ENCODE measurements at regions not wholly inside any gene's neighbourhood (a gene's known extent, or its start where the extent isn't known, plus 50 kb on each side); places are given as distances from the start of the nearest gene placed in this dataset.
"Not testable (repeated sequence)": the region's sequence is repeated elsewhere in the genome, so short reads cannot be mapped to it uniquely, and the experiment has no call there.

DNA sequence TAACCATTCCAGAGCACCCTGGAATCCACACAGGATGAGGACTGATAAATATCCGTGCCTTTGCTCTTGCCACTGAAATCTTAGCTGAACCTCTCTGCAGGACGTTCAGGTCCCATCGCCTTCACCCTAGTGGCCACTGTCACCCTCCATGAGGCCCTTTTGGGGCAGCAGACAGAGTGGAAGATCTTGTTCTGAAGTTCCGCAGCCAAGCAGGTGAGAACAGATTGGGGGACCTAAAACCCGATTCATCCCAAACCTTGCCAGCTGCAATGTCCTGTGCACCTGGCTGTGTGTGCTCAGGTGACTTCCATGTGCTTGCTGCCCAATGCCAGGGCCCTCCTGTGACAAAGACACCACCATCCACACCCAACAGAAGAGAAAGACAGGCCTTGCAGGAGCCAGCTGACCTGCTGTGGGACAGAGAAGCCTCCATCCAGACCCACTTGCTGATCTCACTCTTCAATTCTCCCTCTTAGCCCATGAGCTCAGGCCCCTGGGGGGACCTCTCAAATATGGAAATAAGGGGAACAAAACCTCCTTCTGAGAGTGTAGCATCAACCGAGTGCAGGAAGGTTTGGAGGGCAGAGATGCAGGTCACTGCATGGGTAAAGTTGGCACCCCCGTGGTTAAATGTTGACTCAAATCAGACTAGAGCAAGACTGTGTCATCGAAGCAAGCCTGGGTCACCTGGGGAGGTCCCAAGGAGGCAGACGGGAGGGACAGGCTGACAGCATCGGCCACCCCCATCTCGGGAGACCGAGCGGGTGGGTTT, 308.7 kb upstream of the DIO3 start:
- DNase-seq, result no peak

- no peak for DNase-seq
These were observed 307.3 kb upstream of the DIO3 start for GRCh38 chr14:101253948-101254347.

GRCh38 chr14:101254805-101255764, 306.2 kb upstream of the DIO3 start:
- DNase-seq, result no peak

GRCh38 chr14:101255765-101256125, 305.6 kb upstream of the DIO3 start:
- no peak for DNase-seq

GRCh38 chr14:101256266-101256665, 305.0 kb upstream of the DIO3 start:
- DNase-seq, result no peak

GRCh38 chr14:101257551-101257950, 303.7 kb upstream of the DIO3 start:
- DNase-seq, result no peak

DNA sequence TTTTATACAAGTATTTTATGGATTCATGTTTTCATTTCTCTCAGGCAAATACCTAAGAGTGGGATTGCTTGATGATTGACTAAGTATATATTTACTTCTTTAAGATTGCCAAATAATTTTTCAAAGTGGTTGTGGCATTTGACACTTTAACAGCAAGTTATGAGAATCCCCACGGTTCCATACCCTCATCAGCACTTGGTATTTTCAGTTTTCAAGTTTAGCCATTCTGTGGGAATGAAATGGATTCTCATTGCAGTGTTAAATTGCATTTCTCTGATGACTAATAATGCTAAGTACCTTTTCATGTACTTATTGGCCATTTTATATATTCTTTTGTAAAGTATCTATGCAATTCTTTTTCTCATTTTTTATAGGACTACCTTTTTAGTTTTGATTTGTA, 301.5 kb upstream of the DIO3 start:
- DNase-seq, result no peak

DNA sequence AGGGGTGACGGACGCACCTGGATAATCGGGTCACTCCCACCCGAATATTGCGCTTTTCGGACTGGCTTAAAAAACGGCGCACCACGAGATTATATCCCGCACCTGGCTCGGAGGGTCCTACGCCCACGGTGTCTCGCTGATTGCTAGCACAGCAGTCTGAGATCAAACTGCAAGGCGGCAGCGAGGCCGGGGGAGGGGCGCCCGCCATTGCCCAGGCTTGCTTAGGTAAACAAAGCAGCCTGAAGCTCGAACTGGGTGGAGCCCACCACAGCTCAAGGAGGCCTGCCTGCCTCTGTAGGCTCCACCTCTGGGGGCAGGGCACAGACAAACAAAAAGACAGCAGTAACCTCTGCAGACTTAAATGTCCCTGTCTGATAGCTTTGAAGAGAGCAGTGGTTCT, 294.9 kb upstream of the DIO3 start:
- DNase-seq, result not testable (repeated sequence)

DNA sequence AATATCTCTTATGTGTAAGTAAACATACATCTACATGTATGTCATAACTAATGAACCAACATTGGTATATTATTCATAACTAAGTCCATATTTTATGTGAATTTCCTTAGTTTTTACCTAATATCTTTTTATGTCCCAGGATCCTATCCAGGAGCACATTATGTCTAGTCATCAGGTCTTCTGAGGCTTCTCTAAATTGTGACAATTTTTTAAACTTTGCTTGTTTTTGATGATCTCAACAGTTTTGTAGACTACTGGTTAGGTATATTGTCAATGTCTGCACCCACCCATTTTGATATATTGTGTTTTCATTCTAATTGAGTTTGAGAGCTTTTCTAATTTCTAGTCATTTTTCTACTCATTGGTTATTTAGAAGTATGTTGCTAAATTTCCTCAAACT, 288.2 kb upstream of the DIO3 start:
- DNase-seq, result no peak

GRCh38 chr14:101276309-101277091, 284.8 kb upstream of the DIO3 start:
- no peak for DNase-seq

DNA sequence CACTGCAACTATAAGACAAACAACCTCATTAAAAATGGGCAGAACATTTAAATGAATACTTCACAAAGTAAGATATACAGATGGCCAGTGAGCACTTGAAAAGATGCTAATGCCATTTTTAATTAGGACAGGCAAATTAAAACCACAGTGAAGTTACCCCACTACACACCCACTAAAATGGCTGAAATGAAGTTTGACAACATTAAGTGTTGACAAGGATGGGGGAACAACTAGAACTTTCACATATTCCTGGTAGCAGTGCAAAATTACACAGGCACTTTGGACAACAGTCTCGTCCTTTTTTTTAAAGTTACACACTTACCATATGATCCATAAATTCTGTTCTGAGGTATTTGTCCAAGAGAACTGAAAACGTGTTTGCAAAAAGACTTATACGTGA, 278.9 kb upstream of the DIO3 start:
- DNase-seq, result no peak

GRCh38 chr14:101284711-101285110, 276.6 kb upstream of the DIO3 start:
- DNase-seq, result no peak

- no peak for DNase-seq
These were observed 274.9 kb upstream of the DIO3 start for GRCh38 chr14:101286271-101287018.

- no peak for DNase-seq
These were observed 272.7 kb upstream of the DIO3 start for GRCh38 chr14:101288436-101289229.

- no peak for DNase-seq
These were observed 272.0 kb upstream of the DIO3 start for GRCh38 chr14:101289230-101289690.

DNA sequence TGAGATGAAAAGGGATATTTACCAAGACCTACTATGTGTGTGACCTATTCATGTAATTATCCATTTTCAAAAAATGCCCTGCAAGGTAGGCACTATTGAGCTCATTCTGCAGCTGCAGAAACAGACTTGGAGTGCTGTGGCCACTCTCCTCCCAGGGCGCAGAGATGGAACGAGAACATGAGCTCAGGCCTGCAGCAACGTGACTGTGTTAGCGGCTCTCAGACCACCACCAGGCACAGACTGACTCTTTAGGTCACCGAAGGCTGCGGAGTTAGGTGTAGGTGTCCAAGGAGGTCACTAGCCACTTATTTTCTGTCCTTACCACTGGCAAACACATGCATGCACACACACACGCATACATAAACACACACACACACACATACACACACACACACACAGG, 271.4 kb upstream of the DIO3 start:
- no peak for DNase-seq

DNA sequence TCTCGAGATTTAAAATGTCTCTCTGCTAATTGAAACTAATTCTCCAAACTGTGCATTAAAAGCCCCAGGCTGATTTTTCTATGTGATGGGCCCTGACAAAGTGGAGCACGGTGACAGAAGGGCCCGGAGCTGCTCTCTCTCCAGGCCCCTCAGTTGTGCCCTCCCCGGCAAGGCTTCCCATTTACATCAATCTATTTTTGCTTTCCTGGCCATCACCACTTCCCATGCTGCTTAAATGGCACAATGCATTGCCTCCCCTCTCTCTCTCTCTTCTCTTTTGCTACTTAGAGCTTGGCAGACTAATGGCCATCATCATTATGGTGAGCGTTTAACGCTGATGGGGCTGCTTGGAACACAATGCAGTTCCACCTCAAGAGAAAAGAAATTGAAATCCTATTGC, 270.7 kb upstream of the DIO3 start:
- DNase-seq, result no peak

GRCh38 chr14:101291390-101291789, 269.9 kb upstream of the DIO3 start:
- no peak for DNase-seq

- no peak for DNase-seq
These were observed 268.8 kb upstream of the DIO3 start for GRCh38 chr14:101292448-101292847.

DNA sequence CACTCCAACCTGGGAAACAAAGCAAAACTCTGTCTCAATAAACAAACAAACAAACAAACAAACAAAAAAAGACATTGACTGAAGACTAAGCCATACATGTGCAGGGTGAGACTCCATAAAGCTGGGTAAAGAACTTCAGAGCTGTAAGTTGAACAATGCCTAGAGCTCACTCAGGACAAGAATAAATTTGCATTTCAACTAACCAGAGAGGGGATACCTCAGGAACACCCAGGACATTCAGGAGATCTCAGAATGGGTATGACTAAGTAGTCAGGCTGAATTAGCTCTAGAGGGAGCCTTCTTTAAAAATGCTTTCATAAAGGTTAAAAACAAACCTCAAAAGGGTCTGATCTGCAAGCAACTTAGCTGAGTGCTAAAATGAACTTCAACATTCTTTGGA, 267.7 kb upstream of the DIO3 start:
- no peak for DNase-seq

GRCh38 chr14:101294136-101294535, 267.2 kb upstream of the DIO3 start:
- no peak for DNase-seq

DNA sequence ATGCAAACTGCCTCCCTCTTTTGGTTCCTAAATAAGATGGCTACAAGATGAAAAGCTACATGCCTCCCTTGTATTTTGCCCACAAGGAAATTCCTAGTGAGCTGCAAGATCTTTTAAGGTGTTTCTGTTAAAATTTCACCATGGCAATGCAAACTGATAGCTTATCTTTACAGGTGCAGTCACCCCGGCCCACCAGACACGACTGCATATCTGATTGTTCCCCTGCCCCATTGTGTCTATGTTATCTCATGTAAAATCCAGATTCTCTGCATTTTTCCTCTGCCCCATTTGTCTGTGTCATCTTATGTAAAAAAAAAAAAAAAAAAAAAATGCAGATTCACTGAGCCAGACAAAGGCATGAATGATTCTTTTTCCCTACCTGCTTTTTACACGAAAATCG, 261.5 kb upstream of the DIO3 start:
- not testable (repeated sequence) for DNase-seq

Measured in CD4-positive, alpha-beta T cell treated with Interleukin-17A for 1 hour (primary cell).